ENCODE measurements at regions not wholly inside any gene's neighbourhood (a gene's known extent, or its start where the extent isn't known, plus 50 kb on each side); places are given as distances from the start of the nearest gene placed in this dataset.

- Histone ChIP-seq H3K9me3 (replicated peaks in 1 of 2; ENCODE audit: control insufficient read depth in 1 of 2, insufficient read depth in 1 of 2, low read length in 2 of 2) (peaks cover 3 to 5% of the 10 kb centered on the region in 2 donors), H3K36me3 (replicated peaks in 1 of 2; ENCODE audit: control insufficient read depth in 1 of 2, insufficient read depth in 2 of 2, low read length in 2 of 2) (no peaks in the 10 kb centered on the region), H4K20me1 (ENCODE audit: insufficient read depth, low read length) (no peaks in the 10 kb centered on the region), H3K9ac (ENCODE audit: insufficient read depth, low read length, poor library complexity, severe bottlenecking) (no peak overlapping the region), H3K4me3 (replicated peaks in 1 of 3; ENCODE audit: low read depth in 2 of 3, low read length in 3 of 3) (no peak overlapping the region), H3K79me2 (ENCODE audit: insufficient read depth, low read length) (no peaks in the 10 kb centered on the region), H2AFZ (ENCODE audit: insufficient read depth, low read depth, low read length, poor library complexity, severe bottlenecking) (no peak overlapping the region), H3K4me2 (replicated peaks; ENCODE audit: extremely low read depth, low read length, poor library complexity, severe bottlenecking) (no peak overlapping the region), H3K27ac (ENCODE audit: low read depth in 1 of 2, low read length in 2 of 2) (no peak overlapping the region), H3K27me3 (ENCODE audit: control insufficient read depth in 2 of 2, insufficient read depth in 2 of 2, low read length in 2 of 2) (no peaks in the 10 kb centered on the region), H3K4me1 (ENCODE audit: control insufficient read depth in 1 of 2, insufficient read depth in 2 of 2, low read length in 2 of 2) (peaks cover 12 to 22% of the 10 kb centered on the region in 2 donors)
- Mint-ChIP-seq H3K4me3 (no peak overlapping the region), H3K4me1 (peaks cover 23% of the 10 kb centered on the region), H3K9me3 (peaks cover 1 to 8% (median 4%) of the 10 kb centered on the region in 7 donors), H3K27ac (peak overlapping the region; percentile 48 to 91 (median 66)), H3K27me3 (ENCODE audit: low read depth in 3 of 3) (peaks cover 0 to 2% (median under 1%) of the 10 kb centered on the region in 3 donors), H3K36me3 (peaks cover 0 to 3% of the 10 kb centered on the region in 2 donors)
- intact Hi-C loops (cut with micrococcal nuclease), result loop anchor here in 1 of 2 donors (5.0 kb wide), 2 partner anchors 40 to 80 kb away; no protein-coding TSS in a partner anchor
- DNase-seq, result peak; percentile 79 to 88 (median 82)
- no peak for TF ChIP-seq CTCF (IDR thresholded peaks at IDR 0.05)
- WGBS (ENCODE audit: insufficient coverage), result 0% methylated on average over 1 of the region's 1 CpG
These were observed 82.9 kb downstream of the HLX start for GRCh38 chr1:220962031-220962751.

DNA sequence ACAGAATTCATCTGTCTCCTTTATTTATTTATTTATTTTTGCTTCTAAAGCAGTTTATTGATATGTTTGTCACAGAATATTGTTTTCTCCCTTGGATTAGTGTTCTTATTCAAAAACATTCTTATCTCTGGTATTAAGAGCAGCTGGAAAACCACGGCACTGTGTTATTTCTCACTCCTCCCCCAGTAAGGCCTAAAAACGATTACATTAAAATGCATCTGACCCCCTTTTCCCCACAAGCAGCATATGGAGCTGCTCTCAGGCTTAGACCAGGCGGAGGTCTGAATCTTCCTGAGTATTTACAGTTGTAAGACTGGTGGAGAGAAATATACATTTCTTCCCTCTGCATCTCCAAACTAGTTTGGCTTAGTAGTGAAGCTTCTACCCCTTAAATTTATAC is 86.8 kb downstream of the HLX start:
- no peak overlapping the region for H3K4me2 ChIP-seq (replicated peaks; ENCODE audit: extremely low read depth, low read length, poor library complexity, severe bottlenecking)
- no peaks in the 10 kb centered on the region for H3K79me2 ChIP-seq (ENCODE audit: insufficient read depth, low read length)
- Mint-ChIP-seq H3K27me3 (ENCODE audit: low read depth in 3 of 3) (peaks cover 0 to 1% (median 1%) of the 10 kb centered on the region in 3 donors), H3K9me3 (peaks cover 1 to 13% (median 4%) of the 10 kb centered on the region in 7 donors), H3K36me3 (peaks cover 0 to 3% of the 10 kb centered on the region in 2 donors), H3K4me3 (no peak overlapping the region), H3K4me1 (peaks cover 15% of the 10 kb centered on the region), H3K27ac (no peak overlapping the region)
- no peak overlapping the region for H3K27ac ChIP-seq (ENCODE audit: low read depth in 1 of 2, low read length in 2 of 2)
- DNase-seq, result no peak
- intact Hi-C loops (cut with micrococcal nuclease), result no loop called here
- peaks cover 5 to 16% of the 10 kb centered on the region in 2 donors for H3K4me1 ChIP-seq (ENCODE audit: control insufficient read depth in 1 of 2, insufficient read depth in 2 of 2, low read length in 2 of 2)
- H3K36me3 ChIP-seq (replicated peaks in 1 of 2; ENCODE audit: control insufficient read depth in 1 of 2, insufficient read depth in 2 of 2, low read length in 2 of 2), result no peaks in the 10 kb centered on the region
- TF ChIP-seq CTCF (IDR thresholded peaks at IDR 0.05), result no peak
- H2AFZ ChIP-seq (ENCODE audit: insufficient read depth, low read depth, low read length, poor library complexity, severe bottlenecking), result no peak overlapping the region
- H3K27me3 ChIP-seq (ENCODE audit: control insufficient read depth in 2 of 2, insufficient read depth in 2 of 2, low read length in 2 of 2), result no peaks in the 10 kb centered on the region
- H4K20me1 ChIP-seq (ENCODE audit: insufficient read depth, low read length), result no peaks in the 10 kb centered on the region
- no CpG with 5 or more reads among the region's 3 CpGs for WGBS (ENCODE audit: insufficient coverage)
- no peak overlapping the region for H3K9ac ChIP-seq (ENCODE audit: insufficient read depth, low read length, poor library complexity, severe bottlenecking)
- no peak overlapping the region for H3K4me3 ChIP-seq (replicated peaks in 1 of 3; ENCODE audit: low read depth in 2 of 3, low read length in 3 of 3)
- peaks cover 3 to 5% of the 10 kb centered on the region in 2 donors for H3K9me3 ChIP-seq (replicated peaks in 1 of 2; ENCODE audit: control insufficient read depth in 1 of 2, insufficient read depth in 1 of 2, low read length in 2 of 2)

Measured in CD14-positive monocyte (primary cell).